GM18870 (cell line): ENCODE measurements at regions not wholly inside any gene's neighbourhood (a gene's known extent, or its start where the extent isn't known, plus 50 kb on each side); places are given as distances from the start of the nearest gene placed in this dataset.

Experiments used
- ATAC-seq: cut with Tn5 transposase; IDR thresholded peaks from one replicate; pipeline ENCODE4 v1.9.1; 2021; ENCODE audit warnings: moderate library complexity; ENCODE audit not compliant: unreplicated experiment

DNA sequence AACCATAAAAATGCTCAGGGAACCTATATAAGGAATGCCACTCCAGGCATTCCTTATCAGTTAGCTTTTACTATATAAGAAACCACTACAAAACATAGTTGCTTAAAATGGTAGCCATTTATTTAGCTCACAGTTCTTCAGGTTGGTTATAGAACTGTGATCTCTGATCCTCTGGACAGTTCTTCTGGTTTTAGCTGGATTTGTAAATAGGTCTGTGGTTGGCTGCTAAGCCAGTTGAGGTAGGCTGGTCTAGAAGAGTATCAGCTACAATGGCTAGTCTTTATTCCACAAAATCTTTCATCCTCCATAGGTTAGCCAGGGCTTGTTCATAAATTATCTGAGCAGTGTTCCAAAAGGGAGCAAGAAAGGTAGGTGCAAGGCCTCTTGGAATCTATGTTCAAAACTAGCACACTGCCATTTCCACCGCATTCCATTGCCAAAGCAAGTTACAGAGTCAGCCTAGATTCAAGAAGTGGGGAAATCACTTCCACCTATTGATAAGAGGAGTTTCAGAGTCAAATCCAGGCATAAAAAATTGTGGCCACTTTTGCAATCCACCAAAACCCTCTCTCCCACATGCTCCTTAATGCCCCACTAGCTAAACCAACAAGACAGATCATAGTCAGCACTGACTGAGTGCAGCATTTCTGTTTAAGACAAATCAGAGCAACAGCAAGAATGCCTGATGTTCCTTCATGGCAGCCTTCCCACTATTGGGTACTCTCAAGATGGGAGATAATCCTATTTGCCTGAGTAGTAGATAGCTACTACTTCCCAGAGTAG lies 146.4 kb downstream of the IRS1 start:
- no peak for ATAC-seq

DNA sequence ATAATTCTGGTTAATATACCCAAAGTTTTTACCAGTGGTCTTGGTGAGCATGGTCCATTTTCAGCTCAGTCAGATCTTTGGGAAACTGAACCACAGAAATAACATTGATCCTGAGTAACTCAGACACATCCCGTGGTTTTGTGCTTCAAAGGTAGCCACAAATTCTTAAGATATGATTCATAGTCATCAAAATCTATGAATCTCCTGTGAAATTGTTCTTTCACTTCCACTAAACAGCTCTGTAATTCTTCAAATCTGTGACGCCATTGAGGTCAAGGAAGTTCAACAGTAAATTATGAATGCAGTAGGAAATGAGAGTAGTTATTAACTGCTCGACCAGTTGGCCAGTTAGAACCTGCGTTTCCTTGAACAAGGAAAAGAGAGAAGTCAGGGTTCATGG lies 147.3 kb downstream of the IRS1 start:
- peak; percentile 61 for ATAC-seq

DNA sequence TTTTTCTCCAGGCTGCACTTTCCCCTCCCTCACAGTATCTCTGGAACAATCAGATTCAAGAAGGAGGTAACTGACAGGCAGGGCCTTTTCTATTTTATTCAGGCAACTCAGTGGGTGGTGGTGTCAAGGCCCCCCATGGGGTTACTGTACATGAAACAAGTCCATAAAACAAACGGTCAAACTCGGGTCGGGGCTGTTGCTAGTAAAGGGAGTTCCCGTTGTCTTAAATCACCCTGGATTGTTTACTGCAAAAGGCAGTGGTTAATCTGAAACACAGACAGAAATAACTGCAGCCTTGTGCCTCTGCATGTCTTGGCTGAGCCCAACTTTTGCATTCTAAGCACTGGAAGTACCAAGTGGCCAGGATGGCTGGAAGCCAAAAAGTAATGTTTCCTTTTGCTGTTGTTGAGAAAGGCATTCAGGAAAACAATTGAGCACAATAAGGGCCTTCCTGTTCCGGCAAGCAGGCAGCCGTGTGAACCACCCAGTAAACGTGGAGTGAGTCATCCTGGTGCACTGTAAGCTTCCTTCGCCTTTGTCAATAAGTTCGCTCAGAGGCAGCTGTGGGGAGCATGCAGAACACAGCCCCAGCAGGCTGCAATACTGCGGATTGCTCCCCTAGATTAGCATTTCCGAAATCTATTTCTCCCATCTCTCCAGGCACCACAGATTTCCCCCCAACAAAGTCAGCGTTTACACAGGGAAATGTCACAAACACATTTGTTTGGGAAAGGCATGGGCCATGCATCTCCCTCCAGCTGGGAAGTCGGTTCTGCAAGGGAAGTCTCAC lies 149.6 kb downstream of the IRS1 start:
- peak; percentile 73 for ATAC-seq

DNA sequence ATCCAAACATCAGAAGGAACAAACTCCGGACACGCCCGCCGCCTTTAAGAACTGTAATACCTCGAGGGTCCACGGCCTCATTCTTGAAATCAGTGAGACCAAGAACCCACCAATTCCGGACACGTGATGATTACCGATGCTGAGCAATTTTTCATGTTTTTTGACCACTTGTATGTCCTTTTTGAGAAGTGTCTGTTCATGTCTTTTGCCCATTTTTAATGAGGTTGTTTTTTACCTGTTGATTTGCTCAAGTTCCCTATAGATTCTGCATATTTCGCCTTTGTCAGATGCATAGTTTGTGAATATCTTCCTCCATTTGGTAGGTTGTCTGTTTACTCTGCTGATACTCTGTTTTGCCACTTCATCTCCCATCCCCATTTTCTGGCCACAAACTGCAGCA lies 150.4 kb downstream of the IRS1 start:
- no peak for ATAC-seq

DNA sequence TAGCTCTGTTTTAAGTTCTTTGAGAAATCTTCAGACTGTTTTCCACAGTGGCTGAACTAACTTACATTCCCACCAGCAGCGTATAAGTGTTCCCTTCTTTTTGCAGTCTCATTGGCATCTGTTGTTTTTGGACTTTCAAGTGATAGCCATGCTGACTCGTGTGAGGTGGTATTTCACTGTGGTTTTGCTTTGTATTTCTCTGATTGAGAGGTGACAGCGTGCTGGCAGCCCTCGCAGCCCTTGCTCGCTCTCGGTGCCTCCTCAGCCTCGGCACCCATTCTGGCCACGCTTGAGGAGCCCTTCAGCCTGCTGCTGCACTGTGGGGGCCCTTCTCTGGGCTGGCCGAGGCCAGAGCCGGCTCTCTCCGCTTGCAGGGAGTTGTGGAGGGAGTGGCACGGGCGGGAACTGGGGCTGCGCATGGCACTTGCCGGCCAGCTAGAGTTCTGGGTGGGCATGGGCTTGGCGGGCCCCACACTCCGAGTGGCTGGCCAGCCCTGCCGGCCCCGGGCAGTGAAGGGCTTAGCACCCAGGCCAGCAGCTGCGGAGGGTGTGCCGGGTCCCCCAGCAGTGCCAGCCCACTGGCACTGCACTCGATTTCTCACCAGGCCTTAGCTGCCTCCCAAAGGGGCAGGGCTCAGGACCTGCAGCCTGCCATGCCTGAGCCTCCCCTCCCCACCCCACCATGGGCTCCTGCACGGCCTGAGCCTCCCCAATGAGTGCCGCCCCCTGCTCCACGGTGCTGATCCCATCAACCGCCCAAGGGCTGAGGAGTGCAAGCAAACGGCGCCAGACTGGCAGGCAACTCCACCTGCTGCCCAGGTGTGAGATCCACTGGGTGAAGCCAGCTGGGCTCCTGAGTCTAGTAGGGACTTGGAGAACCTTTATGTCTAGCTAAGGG lies 151.8 kb downstream of the IRS1 start:
- no peak for ATAC-seq

DNA sequence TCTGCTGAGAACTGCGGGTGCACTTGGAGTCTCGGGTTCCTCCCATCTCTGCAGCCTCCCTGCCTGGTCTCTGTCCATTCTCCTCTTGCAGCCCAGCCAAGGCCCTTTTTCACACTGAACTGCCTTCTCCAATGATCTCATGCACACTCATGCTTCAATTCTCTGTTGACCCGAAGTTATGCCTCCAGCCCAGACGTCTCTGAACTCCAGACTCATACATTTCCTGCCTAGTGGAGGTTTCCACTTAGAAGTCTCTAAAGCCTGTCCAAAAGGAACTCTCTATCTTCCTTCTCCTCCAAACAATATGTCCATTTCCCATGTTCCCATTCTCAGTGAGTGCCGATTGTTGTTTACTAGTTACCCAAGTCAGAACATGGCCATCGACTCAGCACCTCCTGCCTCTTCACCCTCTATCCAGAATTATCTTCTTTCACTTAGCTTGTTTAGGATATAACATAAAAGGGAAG lies 155.2 kb downstream of the IRS1 start:
- ATAC-seq = no peak

DNA sequence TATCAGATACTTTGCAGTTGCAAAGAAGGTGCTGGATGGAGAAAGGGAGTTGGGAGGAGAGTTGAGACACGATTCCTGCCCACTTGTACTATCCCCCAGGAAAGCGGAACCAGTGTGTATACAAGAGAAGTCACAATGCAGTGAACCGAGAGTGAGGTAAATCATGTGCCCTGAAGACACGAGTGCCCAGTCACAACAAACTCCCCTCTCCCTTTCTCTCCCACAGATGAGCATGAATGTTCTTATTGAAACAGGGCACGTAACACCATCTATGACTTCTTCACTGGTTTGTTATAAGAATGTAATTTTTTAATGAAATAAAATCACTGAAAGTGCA lies 155.7 kb downstream of the IRS1 start:
- ATAC-seq = no peak

DNA sequence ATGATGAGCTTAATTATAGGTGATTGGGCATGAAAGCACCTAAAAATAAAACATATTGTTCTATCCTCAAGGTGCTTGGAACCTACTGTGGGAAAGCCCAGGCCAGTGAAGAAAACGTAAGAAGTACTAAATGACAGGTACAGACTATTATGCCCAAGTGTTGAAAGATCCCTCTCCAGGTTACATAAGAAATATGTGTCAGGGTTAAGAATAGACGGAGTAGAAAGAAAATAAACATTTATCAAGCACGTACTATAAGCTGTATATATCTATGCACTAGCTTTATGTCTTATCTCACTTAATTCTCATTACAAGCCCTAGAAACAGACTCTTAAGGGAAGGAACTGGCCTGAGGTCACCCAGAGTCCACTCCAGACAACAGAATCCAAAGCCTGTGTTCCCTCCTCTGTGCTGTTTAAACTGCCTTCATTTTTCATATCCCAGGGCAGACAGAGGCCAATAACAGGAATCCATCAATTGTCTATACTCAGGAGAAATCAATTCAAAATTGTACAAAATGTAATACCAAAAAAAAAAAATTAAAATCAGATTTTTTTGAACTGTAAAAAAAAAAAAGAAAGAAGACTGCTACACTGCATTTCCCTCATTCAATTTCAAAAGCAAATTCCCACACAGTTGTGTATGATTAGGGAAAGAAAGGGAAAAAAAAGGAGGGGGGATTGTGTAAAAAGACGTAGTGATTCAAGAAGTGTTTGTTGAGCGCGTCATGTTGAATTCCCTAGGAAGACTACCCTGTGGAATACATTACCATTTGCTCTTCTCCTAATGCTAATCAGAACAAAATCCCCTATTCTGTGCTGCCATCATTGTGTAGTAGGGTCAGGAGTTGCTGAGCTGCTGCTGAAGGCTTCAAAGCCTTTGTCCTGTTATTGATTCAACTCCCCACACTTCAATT lies 156.3 kb downstream of the IRS1 start:
- ATAC-seq = no peak

DNA sequence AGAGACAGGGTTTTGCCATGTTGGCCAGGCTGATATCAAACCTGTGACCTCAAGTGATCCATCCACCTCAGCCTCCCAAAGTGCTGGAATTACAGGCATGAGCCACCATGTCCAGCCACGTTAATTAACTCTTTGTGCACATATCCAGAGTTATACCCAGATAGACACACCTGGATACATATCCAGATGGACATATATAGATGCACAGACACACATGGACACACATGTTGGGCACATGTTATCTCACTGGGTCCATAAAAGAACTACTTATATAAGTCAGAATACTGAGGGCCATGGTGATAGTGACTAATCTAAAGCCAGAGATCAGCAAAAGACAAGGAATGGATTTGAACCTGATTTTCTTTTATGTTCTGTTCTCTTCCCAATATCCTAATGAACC lies 158.6 kb downstream of the IRS1 start:
- no peak for ATAC-seq

DNA sequence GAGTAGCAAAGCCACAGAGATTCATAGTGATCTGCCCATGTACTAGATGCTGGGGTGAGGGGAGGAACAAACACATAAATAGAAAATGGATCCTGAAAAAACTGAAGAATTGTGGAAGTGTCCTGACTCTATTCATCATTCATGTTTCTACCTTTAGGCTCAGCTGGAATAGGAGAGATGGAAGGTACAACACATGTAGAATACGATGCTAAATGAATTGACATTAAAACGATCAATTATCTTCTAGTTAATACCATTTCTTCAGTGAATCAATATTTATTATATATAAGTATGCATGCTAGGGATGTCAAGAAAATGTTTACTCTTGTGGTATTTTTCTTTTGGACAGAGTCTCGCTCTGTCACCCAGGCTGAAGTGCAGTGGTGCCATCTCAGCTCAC lies 159.1 kb downstream of the IRS1 start:
- no peak for ATAC-seq

DNA sequence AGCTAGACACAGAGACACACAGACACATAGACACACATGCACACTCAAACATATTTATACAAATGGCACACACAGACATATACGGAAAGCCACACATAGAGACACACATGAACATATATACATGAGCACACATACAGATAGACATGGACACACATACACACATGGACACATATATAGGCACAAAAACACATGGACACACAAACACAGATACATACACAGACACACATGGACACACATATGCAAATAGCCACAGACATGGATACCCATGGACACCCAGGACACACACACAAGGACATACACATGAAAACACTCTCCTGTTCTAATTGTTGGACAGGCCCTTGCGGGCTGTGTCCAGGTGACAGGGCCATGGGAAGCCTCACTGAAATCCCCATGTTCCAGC lies 160.1 kb downstream of the IRS1 start:
- ATAC-seq = no peak

DNA sequence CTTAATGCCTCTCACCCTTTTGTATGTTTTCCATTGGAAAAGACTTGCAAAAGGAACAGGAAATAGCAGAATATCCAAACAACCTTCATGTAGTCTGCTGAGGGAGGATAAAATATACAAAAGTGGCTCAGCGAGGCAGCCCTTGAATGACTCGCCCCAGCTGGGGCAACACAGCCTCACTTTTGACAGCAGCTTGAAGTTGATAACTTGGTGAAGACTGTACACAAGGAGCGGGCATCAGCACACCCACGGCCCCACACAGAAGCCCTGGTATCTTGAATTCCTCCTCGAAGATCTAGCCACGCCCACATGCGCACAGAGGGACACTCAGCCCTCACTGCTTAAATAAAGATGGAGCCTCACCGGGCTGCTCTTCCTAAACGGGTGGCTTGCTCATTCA lies 161.0 kb downstream of the IRS1 start:
- no peak for ATAC-seq

DNA sequence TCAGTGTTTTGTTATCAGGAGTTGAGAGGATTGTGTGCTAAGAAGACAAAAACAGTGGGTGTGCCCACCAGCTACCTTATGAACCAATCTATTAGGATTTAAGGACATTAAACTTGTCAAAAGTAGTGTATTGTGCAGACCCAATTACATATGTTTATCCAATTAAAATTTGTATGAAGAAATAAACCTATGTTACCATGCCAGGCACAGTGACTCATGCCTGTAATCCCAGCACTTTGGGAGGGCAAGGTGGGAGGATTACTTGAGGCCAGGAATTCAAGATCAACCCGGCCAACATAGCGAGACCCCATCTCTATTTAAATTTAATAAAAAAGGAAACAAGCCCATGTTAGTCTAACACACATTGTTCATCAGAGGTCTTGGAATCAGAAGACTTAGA lies 162.2 kb downstream of the IRS1 start:
- ATAC-seq = no peak

DNA sequence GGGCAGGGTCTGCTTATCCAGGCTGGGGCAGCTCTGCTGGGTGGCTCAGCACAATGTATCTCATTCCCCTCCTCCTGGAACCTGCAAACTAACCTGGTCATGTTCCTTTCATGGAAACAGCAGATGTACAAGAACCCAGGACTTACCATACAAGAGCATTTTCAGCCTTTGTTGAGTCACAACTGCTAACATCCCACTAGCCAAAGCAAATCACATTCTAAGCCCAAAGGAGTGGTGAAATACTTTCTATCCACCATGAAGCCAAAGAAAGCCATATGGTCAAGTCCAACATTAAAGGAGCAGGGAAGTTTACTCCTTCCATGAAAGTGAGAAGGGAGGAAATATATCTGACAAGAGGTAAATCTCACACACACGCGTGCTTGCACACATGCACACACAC lies 163.0 kb downstream of the IRS1 start:
- ATAC-seq = no peak

DNA sequence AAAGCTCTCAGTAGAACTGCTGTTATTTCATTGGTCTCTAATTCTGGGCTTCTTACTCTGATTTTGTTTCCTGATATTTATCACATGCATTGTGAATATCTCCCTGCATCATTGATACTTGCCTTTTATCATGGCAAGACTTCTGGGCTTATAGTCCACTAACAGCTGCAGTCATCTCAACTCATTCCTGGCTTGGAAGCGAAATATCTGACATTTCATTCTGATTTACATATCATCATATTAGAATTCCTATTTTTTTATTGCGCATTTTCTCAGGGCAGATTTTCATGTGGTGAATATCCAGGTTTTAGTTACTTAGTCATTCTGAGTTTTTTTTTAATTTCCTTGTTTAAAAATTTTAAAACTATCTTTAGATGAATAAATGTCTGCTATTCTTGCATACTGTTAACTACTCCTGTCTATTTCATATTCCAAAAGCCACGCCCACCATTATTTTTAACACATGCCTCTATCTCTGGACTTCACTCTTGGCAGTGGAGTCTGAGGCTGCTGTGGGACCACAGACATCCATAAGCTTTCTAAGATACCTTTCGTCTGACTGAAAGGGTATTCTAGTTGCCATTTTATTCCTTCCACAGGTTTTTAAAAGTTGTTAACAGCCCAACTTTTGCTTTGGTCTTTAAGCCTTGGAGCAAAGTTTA lies 164.5 kb downstream of the IRS1 start:
- ATAC-seq = no peak

DNA sequence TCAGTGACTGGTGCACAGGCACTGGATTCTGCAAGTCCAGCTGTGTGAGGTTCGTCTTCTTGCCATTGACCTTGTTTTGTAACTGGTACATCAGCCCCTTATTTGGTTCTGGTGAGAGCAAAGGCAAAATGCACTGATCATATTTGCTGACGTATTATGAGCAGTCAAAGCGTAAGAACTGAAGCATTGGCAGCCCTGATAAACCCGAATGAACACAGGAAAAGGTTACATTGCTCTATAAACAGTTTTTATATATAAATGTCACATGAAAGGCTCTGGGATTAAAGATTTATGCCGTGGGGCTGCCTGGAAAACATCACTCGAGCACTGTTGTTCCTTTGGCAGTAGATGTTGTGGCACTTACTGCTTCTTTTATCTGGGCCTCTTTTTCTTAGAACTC lies 167.9 kb downstream of the IRS1 start:
- no peak for ATAC-seq

DNA sequence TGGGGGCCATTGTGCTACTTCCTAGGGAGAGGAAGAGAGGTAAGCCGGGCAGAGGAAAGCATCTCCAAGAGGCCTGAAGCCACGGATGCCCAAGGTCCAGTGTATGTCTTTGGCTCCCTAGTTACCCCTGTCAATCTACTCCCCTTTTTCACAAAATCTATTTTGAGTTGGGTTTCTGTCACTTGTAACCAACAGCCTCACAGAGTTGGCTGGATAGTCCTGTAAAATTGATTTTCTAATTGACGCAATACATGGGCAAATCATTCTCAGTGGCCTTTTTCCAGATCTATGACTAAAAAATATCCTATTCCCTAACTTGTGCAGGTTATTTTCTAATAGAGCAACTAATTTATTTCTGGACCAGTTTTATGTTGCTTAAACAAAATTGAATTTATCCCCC lies 168.4 kb downstream of the IRS1 start:
- ATAC-seq = no peak

DNA sequence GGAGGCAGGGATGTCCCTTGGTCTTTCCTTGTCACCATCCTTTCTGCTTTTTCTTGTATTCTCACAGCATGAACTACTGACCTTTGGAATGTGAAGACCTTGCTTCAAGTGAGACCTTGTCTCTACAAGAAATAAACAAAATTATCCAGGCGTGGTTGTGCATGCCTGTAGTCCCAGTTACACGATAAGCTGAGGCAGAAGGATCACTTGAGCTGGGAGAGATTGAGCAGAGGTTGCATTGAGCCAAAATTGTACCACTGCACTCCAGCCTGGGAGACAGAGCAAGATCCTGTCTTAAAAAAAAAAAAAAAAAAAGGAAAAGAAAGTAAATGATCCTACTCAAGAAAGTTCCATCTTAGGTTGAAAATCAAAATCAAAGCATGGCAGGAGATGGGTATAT lies 173.7 kb downstream of the IRS1 start:
- no peak for ATAC-seq

DNA sequence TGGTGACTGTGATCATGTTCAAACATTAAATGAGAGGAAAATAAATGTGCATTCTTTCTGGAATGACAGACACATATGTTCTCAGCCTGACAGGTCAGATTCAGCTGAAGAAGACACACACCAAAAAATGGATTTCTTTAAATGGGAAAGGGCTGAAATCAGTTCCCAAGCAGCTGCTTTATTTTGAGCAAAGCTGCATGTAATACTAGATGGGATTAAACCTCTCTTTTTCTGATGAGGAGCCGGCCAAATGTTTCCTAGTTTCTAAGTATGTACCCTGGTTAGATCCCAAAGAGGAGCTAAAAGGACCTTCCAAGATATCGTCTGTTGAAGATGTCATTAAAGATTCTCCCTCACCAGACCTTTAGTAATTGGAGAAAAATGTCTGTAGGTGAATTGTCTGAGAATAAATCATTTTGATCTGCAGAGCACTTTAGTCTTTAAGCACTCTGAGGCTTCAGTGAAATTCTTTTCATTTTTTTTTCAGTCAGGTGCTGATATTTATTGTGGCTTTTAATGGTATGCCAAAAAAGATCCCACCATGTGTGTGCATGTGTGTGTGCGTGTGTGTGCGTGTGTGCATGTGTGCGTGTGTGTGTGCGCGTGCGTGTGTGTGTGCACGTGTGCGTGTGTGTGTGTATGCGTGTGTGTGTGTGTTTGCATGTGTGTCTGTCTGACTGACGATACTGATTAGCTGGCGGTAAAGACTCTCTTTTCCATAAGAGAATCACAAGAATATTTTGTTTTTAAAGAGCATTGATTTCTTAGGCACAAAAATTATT lies 175.8 kb downstream of the IRS1 start:
- ATAC-seq = no peak
